8988T (cell line): ENCODE measurements at regions not wholly inside any gene's neighbourhood (a gene's known extent, or its start where the extent isn't known, plus 50 kb on each side); places are given as distances from the start of the nearest gene placed in this dataset.
A peak's percentile ranks its signal among the peaks of the same experiment; 100 is the strongest.
"Not testable (repeated sequence)": the region's sequence is repeated elsewhere in the genome, so short reads cannot be mapped to it uniquely, and the experiment has no call there.

Source experiments
- DNase-seq: peaks from one replicate; pipeline ENCODE4 v3.0.0; 2011

DNA sequence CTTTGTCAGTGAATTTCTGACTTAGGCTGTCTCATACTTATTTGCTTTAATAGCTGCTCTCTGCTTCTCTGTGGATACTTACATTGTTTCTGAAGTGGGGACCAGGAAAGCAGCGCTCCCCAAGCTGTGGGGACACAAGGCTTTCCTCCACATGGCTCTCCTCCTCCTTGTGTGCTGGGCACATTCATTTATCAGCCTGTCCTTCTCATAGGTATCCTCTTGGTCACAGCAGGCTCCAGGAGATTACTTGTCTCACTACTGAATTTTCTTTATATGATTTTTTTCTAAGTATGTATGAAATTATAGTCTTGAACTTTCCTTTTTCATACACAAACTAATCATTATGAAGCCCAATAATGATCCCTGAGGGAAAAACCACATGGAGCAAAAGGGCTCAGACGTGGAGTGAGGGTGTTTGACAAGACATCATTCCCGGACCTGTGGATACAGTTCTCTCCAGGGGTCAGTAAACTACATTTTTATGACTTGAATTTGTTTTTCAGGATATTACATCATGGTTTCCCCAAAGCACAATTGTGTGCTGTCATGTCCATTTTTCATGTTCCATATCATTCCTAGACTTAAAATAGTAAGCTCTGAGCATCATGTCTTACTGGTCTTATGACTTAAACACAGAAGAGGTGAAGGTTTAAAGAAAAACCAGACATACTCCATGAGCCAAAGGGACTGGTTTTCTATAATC is 234.5 kb downstream of the PCSK1 start:
- DNase-seq = no peak

DNA sequence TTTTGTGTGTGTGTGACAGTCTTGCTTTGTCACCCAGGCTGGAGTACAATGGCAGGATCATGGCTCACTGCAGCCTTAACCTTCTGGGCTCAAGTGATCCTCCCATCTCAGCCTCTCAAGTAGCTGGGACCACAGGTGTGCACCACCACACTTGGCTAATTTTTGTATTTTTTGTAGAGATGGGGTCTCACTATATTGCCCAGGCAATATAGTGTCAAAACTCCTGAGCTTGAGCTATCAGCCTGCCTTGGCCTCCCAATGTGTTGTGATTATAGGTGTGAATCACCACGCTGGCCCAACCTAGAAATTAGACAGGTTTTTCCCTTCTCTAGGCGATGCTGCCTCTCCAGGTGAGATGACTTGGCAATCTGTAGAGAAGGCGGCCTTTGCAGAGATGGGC is 235.3 kb downstream of the PCSK1 start:
- not testable (repeated sequence) for DNase-seq

DNA sequence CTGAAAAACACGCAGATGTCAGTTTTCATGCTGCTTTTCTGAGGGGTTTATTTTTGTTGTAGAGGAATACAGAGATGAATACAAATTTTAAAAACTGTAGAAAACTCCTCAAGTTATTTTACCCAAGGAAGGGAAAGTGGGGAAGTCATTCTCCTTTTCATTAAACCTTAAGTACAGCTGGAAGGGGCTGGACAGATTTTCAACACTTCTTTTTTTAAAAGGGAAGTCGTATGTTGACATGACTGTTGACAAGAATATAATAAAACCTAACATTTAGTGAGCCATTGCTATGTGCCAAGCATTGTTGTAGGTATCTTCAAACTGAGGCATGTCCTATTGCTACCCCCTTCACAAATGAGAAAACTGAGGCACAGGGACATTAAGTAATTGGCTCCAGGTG is 235.7 kb upstream of the ELL2 start:
- no peak for DNase-seq

DNA sequence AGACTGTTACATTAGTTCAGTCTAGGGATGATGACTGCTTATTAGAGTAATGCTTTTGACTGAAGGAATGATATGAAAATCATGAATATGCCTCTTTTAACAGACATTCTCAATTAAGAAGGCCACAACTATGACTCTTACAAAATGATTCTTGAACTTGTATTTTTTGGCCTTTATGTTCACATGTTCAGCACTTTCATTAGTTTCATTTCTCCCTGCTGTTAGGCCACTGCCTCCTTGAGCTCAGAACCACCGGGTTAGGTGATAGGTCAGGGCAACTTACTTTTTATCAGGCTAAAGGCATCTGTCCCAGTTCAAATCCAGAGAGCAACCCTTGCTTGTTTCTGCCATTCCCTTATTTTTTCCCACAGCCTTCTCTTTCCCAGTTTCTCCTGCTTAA is 235.2 kb upstream of the ELL2 start:
- DNase-seq = no peak

DNA sequence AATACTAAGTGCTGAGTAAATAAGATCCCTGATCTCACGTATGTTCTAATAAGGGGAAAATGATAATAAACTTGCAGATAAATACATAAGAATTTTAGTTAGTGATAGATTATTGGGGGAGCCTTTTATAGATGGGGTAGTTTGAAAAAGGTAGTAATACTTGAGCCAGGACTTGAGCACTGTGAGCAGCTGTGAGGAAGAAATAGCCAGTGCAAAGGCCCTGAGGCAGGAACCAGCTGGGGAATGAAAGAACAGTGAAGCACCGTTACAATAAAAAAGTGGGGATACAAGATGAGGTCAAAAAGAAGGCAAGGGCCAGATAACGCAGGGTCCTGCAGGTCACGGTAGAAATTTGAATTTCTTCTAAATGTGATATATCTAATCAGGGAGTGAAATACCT is 234.8 kb upstream of the ELL2 start:
- DNase-seq = no peak

DNA sequence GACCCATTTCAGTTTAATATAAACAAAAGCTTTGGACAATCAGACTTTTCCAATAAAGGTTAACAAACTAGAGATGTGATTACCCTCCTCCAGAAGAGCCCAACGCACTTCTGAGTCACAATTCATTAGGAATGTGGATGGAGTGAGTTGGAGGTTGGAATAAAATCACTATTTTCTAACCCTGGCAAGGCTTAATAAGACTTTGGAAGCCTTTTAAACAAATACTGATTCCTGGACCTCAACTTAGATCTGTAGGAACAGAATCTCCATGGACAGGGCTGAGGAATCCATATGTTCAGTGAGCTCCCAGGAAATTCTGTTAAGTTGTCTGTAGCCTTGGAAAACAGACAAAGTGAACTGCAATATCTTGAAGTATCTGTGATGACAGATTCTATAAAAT is 233.5 kb upstream of the ELL2 start:
- DNase-seq = no peak

DNA sequence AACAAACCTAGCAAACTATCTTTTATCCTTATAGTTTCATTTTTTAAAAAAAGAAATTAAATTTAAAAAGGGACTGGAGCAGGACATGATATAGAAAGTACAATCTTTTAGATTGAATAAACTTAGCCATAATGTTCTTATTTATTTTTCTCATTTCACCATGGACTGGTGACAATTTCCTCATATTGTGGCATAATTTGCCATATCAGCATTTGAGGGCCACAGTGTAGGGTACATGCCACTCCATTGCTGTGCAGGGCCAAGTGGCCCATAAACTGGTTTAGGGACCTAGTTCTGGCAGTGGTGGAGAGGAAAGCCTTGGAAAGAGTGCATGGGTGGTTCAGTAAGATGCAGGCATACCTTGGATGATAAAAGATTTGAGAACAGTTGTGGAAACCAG is 232.9 kb upstream of the ELL2 start:
- DNase-seq = no peak

DNA sequence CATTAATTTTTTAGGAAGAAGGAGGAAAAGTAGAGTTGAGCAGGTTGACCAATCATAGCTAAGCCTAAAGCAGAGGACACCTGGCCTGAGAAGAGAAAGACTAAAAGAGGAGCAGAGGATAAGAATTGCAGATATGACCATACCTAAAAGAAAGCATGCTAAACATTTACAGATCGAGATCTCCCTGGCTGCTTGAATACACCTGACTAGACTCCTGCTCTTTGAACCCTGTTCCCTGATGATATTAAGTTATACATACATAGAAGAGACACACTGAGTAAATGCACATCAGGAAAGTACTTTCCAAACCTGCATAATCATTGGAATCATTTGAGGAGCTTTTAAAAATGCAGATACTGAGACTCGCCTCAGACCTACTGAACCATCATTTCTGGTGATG is 232.3 kb upstream of the ELL2 start:
- DNase-seq = no peak

DNA sequence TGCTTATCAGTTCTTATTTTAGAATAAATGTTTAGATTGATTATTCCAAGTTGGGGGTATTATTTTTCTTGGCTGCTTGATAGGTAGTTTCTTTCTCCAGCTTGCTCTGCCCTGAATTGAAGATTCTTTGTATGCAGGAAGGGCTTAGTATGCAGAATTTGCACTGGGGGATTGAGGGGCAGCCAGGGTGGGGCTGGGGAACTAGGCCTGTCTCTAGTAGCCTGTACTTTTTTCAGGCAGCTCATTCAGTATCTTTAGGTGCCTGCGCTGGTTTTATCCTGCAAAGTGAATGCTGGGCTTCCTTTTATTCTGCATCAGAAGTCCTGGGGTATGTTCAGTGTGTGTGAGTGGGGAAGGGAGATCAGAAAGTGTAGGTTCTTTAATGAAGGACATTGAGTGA is 228.3 kb upstream of the ELL2 start:
- no peak for DNase-seq

DNA sequence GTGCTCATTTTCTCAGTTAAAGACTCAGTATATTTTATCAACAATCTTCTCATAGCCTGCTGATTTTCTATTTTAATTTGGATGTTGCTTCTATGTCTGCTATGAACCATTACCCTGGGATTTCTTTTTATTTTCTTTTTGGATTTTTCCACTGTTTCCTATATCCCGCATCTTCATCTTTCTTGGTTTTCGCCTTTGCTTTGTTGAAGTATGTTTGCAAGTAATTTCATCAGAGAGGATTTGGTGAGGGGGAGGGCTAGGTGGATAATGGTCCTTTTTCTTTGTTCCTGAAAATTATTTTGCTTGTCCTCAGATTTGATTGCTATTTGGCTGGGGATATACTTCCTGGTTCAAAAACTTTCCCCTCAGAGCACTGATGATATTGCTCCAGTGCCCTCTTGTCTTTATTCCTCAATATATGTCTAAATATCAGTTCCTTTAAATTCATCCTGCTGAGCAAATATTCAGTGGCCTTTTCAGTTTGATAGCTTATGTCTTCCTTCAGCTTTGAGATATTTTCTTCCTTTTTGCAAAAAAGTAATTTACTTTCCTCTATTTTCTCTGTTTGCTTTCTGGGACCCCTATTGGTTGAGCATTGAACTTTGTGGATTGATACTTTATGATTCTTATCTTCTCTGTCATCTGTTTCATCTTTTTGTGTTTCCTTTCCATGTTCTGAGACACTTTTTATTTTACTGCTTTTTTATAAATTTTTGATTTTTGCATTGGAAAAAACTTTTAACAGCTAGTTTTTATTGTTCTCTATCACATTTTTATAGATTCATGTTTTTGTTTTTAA is 227.6 kb upstream of the ELL2 start:
- DNase-seq = no peak

DNA sequence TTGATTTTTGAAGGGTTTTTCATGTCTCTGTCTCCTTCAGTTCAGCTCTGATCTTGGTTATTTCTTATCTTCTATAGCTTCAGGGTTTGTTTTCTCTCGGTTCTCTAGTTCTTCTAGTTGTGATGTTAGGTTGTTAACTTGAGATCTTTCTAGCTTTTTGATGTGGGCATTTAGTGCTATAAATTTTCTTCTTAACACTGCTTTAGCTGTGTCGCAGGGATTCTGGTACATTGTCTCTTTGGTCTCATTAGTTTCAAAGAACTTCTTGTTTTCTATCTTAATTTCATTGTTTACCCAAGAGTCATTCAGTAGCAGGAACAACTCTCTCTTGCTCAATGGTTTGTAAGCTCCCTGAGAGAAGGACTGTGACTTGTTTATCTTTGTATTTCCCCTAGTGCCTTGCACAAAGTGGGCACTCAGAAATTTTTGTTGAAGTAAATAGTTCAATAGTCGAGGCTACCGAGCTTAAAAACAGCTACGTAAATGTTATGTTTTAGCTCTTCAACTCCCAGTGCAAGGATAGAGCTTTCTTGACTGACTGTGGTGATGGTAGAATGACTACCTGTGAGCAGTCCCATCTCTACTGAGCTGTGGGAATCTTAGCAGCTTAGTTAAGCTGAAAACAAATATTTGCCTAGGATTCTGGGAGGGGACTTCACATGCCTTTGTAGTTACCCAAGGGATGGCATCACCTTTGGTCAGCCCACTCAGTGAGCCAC is 225.8 kb upstream of the ELL2 start:
- no peak for DNase-seq

DNA sequence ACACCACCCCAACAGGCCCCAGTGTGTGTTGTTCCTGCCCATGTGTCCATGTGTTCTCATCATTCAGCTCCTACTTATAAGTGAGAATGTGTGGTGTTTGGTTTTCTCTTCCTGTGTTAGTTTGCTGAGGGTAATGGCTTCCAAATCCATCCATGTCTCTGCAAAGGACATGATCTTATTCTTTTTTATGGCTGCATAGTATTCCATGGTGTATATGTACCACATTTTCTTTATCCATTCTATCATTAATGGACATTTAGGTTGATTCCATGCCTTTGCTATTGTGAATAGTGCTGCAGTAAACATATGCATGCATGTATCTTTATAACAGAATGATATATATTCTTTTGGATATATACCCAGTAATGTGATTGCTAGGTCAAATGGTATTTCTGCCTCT is 222.9 kb upstream of the ELL2 start:
- not testable (repeated sequence) for DNase-seq

DNA sequence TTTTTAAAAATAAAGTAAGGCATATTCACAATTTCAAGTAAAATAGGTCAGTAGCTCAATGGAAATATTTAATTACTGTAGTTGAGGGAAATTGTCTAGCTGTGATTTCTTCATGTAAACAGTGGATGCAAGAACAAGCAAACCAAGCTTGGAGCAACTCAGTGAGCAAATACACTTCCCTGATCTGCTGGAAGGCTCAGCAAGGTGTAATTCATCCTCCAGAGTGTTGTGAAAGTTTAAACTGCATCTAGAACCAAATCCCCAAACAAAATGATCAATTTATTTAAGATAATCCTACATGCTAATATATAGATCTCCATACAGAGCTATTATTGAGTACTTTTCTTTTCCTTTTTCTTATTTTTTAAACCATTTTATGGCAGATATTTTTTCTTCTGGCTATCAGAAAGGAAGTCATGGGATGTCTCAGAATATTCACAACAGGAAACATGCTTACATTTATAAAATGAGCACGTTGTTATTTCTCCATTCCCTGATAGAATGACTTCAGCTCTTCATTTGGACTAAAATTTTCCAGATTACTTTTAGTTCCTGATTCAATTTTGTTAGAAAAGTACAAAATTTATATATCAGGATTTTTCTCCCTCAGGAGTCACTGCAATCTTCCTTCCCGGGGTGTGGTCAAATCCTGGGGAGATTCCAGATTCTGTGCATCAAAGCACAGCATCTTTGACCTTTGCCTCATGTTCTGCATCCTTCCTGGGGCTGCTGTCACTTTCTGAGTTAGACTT is 219.2 kb upstream of the ELL2 start:
- DNase-seq = no peak

DNA sequence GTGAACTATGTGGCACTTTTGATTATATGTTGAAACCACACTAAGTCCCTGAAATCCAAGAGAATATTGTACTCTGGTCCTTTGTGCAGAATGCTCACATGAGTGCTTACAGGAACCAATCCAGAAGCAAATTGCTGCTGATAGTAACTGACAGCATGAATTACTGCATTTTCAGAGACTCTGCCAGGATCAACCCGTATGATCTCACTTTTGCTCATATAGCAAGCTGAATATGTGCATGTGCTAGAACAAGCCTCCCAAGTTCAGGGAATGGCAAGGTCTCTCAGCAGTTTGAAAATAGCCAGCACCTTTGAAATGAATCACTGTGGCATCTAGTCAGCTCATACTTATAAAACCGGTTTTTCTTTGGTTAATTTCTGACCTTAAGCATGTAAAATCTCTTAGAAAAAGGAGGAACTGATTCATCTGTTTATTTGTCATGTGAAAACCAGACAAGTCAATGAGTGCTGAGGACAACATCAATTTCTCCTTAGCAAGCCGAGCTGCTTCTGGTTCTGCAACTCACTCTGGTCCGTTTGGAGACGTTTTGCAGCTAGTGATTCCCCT is 215.7 kb upstream of the ELL2 start:
- DNase-seq = no peak

DNA sequence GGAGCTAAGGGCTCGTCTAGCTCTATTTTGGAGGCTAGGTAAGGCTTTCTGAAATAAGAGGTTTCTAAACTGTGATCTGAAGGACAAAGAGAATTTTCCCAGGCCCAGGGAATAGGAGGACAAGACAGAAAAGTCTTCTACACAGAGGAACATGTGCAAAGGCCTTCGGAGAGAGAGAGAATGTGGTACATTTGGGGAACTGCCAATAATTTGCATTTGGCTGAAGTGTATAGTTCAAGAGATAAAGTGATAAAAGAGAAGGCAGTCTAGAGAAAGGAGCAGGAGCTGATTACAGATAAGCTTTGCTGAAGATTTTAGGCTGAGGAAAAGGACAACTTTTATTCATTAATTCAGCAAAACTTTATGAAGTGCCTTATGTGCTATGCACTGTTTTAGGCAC is 214.4 kb upstream of the ELL2 start:
- no peak for DNase-seq

DNA sequence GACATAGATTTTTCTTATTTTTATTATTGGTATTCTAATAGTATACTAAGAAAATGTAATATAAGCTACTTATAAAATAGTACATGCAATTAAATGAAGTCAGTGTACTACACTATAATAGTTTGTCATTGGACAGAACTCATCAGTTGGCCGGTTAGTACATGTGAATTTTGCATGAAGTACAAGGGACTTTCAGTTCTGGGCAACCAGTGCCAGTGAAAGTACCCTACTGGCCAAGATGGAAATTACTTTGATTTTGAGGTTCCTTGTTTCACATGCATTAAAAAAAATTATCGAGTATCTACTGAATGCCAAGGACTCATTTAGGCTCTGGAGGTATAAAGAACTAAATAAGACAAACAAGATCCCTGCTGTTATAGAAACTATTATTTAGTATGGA is 213.4 kb upstream of the ELL2 start:
- peak; percentile 9 for DNase-seq

DNA sequence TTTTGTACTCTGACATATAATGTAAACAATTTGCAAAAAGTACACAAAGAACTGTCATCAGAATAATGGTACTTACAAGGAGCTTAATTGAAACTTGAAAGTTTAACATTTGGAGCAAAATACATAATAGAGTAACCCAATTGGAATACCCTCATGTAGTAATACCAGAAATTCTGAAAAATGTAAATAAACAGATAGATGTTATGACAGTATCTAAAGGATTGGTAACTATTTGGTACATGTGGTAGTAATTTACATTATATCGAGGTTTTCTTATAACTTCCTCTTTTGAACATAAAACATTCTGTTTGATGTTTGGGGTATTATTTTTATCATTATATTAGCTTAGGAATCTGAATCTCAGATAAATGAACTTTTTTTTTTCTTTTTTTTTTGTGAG is 211.7 kb upstream of the ELL2 start:
- no peak for DNase-seq

DNA sequence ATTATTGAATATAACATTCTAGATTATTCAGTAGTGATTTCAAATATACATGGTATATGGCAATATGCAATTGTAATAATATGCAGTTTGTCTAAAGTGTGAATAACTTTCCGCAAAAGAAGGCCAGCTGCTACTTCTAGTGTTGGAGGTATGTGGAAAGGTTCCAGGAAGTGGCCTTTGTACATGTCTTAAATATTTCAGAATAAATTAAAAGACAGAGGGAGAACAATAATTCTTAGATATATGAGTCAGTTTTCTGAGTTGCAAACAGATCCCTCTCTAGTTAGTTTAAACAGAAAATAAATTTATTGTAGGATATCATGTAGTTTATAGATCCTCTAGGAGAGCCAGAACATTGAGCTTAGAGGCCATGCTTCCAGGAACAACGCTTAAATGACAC is 210.8 kb upstream of the ELL2 start:
- DNase-seq = no peak

DNA sequence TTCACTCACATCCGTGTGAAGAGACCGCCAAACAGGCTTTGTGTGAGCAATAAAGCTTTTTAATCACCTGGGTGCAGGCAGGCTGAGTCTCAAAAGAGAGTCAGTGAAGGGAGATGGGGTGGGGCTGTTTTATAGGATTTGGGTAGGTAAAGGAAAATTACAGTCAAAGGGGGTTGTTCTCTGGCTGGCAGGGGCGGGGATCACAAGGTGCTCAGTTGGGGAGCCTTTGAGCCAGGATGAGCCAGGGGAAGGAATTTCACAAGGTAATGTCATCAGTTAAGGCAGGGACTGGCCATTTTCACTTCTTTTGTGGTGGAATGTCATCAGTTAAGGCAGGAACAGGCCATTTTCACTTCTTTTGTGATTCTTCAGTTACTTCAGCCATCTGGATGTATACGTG is 210.3 kb upstream of the ELL2 start:
- not testable (repeated sequence) for DNase-seq

DNA sequence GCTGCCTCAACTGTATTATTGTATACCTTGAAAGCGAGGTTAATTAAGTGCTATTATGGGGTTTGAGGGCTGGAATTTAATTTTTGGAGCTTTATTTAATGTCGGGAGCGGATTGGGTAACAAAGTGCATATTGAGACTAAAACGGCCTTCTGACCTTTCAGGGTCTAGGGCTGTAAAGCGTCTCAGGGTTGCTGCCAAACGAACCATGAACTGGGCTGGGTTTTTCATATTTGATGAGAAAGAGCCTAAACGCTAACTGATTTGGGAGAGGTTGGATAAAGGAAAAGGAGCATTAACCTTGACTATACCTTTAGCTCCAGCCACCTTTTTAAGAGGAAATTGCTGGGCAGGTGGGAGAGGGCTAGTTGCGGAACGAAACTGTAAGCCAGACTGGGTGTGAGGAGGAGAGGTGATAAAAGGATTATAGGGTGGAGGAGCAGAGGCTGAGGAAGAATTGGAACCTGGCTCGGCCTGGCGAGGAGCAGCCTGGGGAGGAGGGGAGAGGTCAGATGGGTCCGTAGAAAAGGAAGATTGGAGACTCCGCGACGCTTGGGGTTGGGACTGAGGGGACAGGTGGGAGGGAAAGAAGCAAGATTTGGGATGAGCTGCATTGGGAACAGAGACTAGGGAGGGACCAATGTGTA is 209.0 kb upstream of the ELL2 start:
- DNase-seq = not testable (repeated sequence)

DNA sequence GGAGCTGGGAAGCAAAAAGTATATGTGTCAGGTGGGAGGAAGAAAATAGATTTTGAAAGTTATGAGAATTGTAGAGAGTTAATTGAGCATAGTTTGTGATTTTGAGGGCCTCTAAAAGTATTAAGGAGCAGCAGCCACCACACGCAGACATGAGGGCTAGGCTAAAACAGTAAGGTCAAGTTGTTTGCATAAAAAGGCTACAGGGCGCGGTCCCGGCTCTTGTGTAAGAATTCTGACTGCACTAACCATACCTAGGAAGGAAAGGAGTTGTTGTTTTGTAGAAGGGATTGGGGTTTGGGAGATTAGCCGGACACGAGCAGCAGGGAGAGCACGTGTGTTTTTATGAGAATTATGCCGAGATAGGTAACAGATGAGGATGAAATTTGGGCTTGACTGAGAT is 207.2 kb upstream of the ELL2 start:
- not testable (repeated sequence) for DNase-seq

DNA sequence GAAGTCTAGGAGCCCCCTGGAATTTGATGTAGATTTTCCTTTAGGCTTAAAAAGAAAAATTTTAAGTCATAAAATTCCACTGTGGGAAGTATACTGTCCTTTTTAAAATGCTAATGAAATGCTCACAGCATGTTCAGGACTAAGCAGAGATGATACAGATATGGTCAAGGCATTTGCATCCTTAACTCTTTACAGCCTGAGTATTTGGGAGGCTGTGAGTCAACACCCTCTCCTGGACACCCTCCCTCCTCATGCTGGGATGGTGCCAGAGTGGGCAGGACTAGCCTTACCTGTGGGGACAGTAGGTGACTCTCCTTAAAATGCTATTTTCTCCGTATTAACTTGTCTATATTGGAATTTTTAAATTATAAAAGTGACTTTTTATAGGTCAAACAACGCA is 197.4 kb upstream of the ELL2 start:
- no peak for DNase-seq
